Stomach smooth muscle (tissue), 2 donors: ENCODE measurements at regions not wholly inside any gene's neighbourhood (a gene's known extent, or its start where the extent isn't known, plus 50 kb on each side); places are given as distances from the start of the nearest gene placed in this dataset.
"Not testable (repeated sequence)": the region's sequence is repeated elsewhere in the genome, so short reads cannot be mapped to it uniquely, and the experiment has no call there.

Experiments used
- H3K27ac ChIP-seq: one replicate; pipeline ENCODE4 v1.7.0; 2013; ENCODE audit warnings: mild to moderate bottlenecking, low read length, inconsistent platforms
- H3K27me3 ChIP-seq, 2 donors: one replicate each; pipeline ENCODE4 v1.7.0; 2013; ENCODE audit warnings: low read length in 2 of 2; ENCODE audit not compliant: insufficient read depth in 2 of 2, control insufficient read depth in 1 of 2
- H3K36me3 ChIP-seq, 2 donors: one replicate each; pipeline ENCODE4 v1.7.0; 2013; ENCODE audit warnings: low read length in 2 of 2; ENCODE audit not compliant: control insufficient read depth in 2 of 2, insufficient read depth in 2 of 2
- H3K4me1 ChIP-seq: one replicate; pipeline ENCODE4 v1.7.0; 2013; ENCODE audit warnings: low read length; ENCODE audit not compliant: control insufficient read depth, insufficient read depth
- H3K4me3 ChIP-seq, 2 donors: one replicate each; pipeline ENCODE4 v1.7.0; 2013; ENCODE audit warnings: low read length in 2 of 2
- H3K9ac ChIP-seq, 2 donors: one replicate each; pipeline ENCODE4 v1.7.0; 2013; ENCODE audit warnings: low read length in 2 of 2, mild to moderate bottlenecking in 1 of 2
- H3K9me3 ChIP-seq, 2 donors: one replicate each; pipeline ENCODE4 v1.7.0; 2013; ENCODE audit warnings: low read length in 2 of 2; ENCODE audit not compliant: control insufficient read depth in 2 of 2
- donor health status: healthy.
- donor health status: Pancreatic carcinoma.

GRCh38 chr9:22649384-22649783, 202.8 kb downstream of the DMRTA1 start:
- Histone ChIP-seq H3K36me3 (no peaks in the 10 kb centered on the region), H3K9ac (no peak overlapping the region), H3K4me3 (no peak overlapping the region), H3K4me1 (no peaks in the 10 kb centered on the region), H3K9me3 (no peaks in the 10 kb centered on the region), H3K27ac (no peak overlapping the region), H3K27me3 (no peaks in the 10 kb centered on the region)

DNA sequence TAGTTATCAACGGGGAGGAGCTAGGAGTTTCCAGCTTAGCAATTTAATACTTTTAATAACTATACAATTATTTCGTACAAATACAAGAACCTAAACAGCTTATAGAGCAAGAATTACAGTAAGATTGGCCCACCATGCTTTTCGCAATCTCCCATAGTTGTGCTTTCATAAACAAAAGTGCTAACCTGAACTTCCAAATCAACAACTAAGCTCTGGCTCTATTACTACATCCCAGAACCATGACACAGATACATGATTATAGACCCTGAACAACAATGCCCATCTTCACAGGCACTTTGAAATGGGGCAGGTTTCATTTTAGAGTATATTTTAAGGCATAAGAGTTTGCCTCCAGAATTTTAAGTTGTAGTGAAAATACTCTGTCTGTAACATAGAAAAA, 203.5 kb downstream of the DMRTA1 start:
- no peak overlapping the region for H3K4me3 ChIP-seq
- H3K9ac ChIP-seq, result no peak overlapping the region
- H3K27ac ChIP-seq, result no peak overlapping the region
- no peaks in the 10 kb centered on the region for H3K4me1 ChIP-seq
- H3K27me3 ChIP-seq, result no peaks in the 10 kb centered on the region
- H3K9me3 ChIP-seq, result no peaks in the 10 kb centered on the region
- no peaks in the 10 kb centered on the region for H3K36me3 ChIP-seq

- Histone ChIP-seq H3K4me1 (no peaks in the 10 kb centered on the region), H3K27ac (no peak overlapping the region), H3K27me3 (no peaks in the 10 kb centered on the region), H3K36me3 (no peaks in the 10 kb centered on the region), H3K9ac (no peak overlapping the region), H3K9me3 (no peaks in the 10 kb centered on the region), H3K4me3 (no peak overlapping the region)
These were observed 204.3 kb downstream of the DMRTA1 start for GRCh38 chr9:22650946-22651345.

DNA sequence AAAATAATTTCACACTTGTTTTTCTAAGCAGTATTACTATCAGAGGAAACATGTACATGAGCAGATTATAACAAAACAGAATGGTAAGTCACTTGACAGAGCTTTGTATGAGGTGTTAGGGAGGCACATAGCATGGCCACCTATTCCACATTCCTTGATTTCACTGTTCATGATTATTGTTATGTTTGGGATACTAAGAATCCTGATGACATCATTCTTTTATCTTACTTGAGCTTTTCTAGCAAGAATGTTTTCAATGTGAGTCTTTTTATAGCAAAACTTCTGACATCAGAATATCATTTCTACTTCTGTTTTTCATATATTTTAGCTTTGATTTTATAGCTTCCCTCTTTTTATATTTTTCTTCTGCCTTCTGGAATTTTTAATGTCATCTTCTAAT, 208.2 kb downstream of the DMRTA1 start:
- no peaks in the 10 kb centered on the region for H3K27me3 ChIP-seq
- H3K9ac ChIP-seq, result no peak overlapping the region
- H3K4me3 ChIP-seq, result no peak overlapping the region
- no peaks in the 10 kb centered on the region for H3K36me3 ChIP-seq
- no peak overlapping the region for H3K27ac ChIP-seq
- H3K4me1 ChIP-seq, result no peaks in the 10 kb centered on the region
- H3K9me3 ChIP-seq, result no peaks in the 10 kb centered on the region

DNA sequence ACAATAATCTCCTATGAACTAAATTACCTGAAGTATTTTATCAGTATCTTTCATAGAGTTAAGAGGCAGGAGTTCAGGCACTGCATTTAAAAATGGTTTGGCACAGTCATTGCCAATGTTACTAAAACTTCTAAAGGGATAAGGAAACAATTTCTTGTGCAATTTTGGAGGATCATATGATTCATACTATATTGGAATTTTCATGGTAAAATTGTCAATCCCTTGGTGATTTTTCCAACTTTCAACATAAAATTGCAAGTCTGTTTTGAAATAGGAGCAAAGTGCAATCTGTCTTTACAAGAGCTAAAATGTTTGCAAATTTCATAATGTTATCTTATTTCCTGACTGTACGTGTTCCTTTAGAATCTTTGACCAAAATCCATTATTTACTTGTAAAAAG, 211.1 kb downstream of the DMRTA1 start:
- H3K9ac ChIP-seq, result no peak overlapping the region
- no peaks in the 10 kb centered on the region for H3K9me3 ChIP-seq

DNA sequence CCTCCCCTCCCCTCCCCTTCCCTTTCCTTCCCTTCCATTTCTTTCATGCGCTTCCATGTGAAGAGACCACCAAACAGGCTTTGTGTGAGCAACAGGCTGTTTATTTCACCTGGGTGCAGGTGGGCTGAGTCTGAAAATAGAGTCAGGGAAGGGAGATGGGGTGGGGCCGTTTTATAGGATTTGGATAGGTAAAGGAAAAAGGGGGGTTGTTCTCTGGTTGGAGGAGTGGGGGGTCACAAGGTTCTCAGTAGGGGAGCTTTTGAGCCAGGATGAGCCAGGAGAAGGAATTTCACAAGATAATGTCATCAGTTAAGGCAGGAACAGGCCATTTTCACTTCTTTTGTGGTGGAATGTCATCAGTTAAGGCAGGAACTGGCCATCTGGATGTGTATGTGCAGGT, 211.9 kb downstream of the DMRTA1 start:
- not testable (repeated sequence) for H3K9me3 ChIP-seq, H3K27me3 ChIP-seq, H3K9ac ChIP-seq, H3K36me3 ChIP-seq, H3K4me1 ChIP-seq, H3K4me3 ChIP-seq, H3K27ac ChIP-seq

More for the DNA sequence above, 211.1 kb downstream of the DMRTA1 start:
- H3K27ac ChIP-seq, result no peak overlapping the region
- H3K36me3 ChIP-seq, result no peaks in the 10 kb centered on the region
- no peaks in the 10 kb centered on the region for H3K4me1 ChIP-seq
- H3K27me3 ChIP-seq, result no peaks in the 10 kb centered on the region
- no peak overlapping the region for H3K4me3 ChIP-seq

DNA sequence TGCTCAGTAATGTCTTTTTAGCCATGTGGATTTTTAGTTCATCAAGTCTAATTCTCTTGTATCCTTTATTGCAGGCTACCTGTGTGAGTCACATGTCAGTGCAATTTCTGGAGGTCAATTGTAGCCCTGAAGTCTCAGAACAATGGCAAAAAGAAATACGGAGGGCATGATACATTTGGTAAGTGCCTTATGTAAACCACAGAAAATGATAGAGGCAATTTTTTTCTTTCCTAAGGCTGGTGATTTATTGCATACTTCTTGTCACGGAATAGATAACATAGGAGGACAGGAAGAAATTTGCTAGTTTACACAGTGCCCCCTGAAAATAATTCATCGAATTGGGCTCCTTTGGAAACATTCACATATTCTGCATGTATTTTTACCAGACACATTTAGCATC, 235.9 kb downstream of the DMRTA1 start:
- no peak overlapping the region for H3K4me3 ChIP-seq

DNA sequence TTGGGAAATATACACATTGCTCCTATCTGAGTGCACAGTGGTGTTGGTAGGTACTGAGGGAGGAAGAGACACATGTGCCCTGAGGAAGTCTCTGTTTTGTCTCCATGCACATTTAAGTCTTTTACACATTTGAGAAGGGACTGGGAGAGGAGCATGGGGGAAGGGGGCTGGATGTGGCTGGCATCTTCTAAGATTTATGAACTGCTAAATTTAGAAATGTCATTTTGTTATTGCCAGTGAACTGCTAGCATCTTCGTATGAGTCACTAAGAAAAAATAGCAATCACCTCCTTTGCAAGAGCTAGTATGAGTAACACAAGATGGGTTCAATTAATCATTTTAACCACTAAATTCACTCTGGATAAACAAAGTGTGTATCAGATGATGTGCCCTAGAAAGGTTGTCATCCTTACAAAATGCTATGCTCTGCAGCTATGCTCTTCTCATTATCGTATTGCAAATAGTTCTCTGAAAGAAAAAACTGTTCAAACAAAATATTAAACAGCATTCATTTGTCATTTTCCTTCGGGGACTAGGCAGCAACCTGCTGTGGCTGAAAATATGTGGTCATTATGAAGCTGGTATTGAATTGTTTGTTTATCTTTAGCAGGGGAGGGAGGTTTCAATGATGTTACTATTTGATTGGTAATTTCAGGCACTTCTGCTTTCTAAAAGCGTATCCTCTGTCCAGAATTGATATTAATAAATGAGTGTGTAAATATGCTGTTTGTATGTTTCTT, 236.5 kb downstream of the DMRTA1 start:
- Histone ChIP-seq H3K9me3 (no peaks in the 10 kb centered on the region), H3K27ac (no peak overlapping the region)

More for the DNA sequence above, 235.9 kb downstream of the DMRTA1 start:
- Histone ChIP-seq H3K4me1 (no peaks in the 10 kb centered on the region), H3K36me3 (no peaks in the 10 kb centered on the region), H3K27me3 (no peaks in the 10 kb centered on the region), H3K27ac (no peak overlapping the region), H3K9me3 (no peaks in the 10 kb centered on the region), H3K9ac (no peak overlapping the region)

GRCh38 chr9:22683700-22684075, 237.1 kb downstream of the DMRTA1 start:
- Histone ChIP-seq H3K9me3 (no peaks in the 10 kb centered on the region), H3K36me3 (no peaks in the 10 kb centered on the region), H3K9ac (no peak overlapping the region), H3K27ac (no peak overlapping the region), H3K4me3 (no peak overlapping the region), H3K4me1 (no peaks in the 10 kb centered on the region), H3K27me3 (no peaks in the 10 kb centered on the region)

More for the DNA sequence above, 236.5 kb downstream of the DMRTA1 start:
- no peaks in the 10 kb centered on the region for H3K36me3 ChIP-seq
- H3K9ac ChIP-seq, result no peak overlapping the region
- no peak overlapping the region for H3K4me3 ChIP-seq
- no peaks in the 10 kb centered on the region for H3K27me3 ChIP-seq
- no peaks in the 10 kb centered on the region for H3K4me1 ChIP-seq

DNA sequence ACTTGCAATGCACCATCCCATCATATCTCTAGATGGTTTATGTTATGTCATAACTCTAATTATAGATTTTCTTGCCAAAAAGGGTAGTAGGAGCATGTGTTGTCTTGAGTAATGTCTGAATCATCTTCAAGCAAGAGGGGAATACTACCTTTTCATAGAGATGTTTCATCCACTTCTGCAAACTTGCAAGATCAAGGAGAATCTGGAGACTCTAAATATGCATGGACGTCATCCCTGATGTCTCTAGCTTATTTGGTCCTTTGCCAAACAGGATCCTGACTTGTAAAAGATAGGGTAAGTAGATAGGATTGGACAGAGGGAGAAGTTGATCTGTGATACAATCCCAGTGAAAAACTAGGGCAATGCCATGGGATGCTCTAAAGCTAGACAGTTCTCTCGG, 246.5 kb downstream of the DMRTA1 start:
- H3K9ac ChIP-seq, result no peak overlapping the region
- H3K27me3 ChIP-seq, result no peaks in the 10 kb centered on the region
- H3K4me1 ChIP-seq, result no peaks in the 10 kb centered on the region
- H3K9me3 ChIP-seq, result no peaks in the 10 kb centered on the region
- H3K36me3 ChIP-seq, result no peaks in the 10 kb centered on the region
- H3K27ac ChIP-seq, result no peak overlapping the region
- no peak overlapping the region for H3K4me3 ChIP-seq

- H3K36me3 ChIP-seq, result no peaks in the 10 kb centered on the region
- H3K27me3 ChIP-seq, result no peaks in the 10 kb centered on the region
- no peak overlapping the region for H3K4me3 ChIP-seq
- no peaks in the 10 kb centered on the region for H3K9me3 ChIP-seq
- H3K9ac ChIP-seq, result no peak overlapping the region
- no peaks in the 10 kb centered on the region for H3K4me1 ChIP-seq
- no peak overlapping the region for H3K27ac ChIP-seq
These were observed 253.5 kb downstream of the DMRTA1 start for GRCh38 chr9:22700171-22700570.
